Karpas-422 (cell line): ENCODE measurements at regions not wholly inside any gene's neighbourhood (a gene's known extent, or its start where the extent isn't known, plus 50 kb on each side); places are given as distances from the start of the nearest gene placed in this dataset.
"Not testable (repeated sequence)": the region's sequence is repeated elsewhere in the genome, so short reads cannot be mapped to it uniquely, and the experiment has no call there.

Source experiments
- DNase-seq: peaks from one replicate; pipeline ENCODE4 v3.0.0-alpha.2; 2015
- H2AFZ ChIP-seq: fragments of 200-600 bp; sonication (generic); 2 replicates; pipeline ENCODE4 v1.6.1; 2014; ENCODE audit warnings: antibody characterized with exemption, low read length, mixed read lengths
- H3K27ac ChIP-seq: fragments of 200-600 bp; sonication (generic); 2 replicates; pipeline ENCODE4 v1.5.1; 2014; ENCODE audit warnings: mild to moderate bottlenecking, low read length, moderate library complexity
- H3K27me3 ChIP-seq: fragments of 200-600 bp; sonication (generic); 2 replicates; pipeline ENCODE4 v1.6.1; 2014; ENCODE audit warnings: low read length, mixed read lengths
- H3K36me3 ChIP-seq: fragments of 200-600 bp; sonication (generic); 2 replicates; pipeline ENCODE4 v1.6.1; 2014; ENCODE audit warnings: low read length, mixed read lengths; ENCODE audit not compliant: insufficient read depth
- H3K4me1 ChIP-seq: fragments of 200-600 bp; sonication (generic); 2 replicates; pipeline ENCODE4 v1.6.1; 2014; ENCODE audit warnings: mild to moderate bottlenecking, low read length, mixed read lengths
- H3K4me2 ChIP-seq: fragments of 200-600 bp; sonication (generic); 2 replicates; pipeline ENCODE4 v1.6.1; 2014; ENCODE audit warnings: low read length, low read depth, mild to moderate bottlenecking; ENCODE audit not compliant: poor library complexity, severe bottlenecking
- H3K4me3 ChIP-seq: fragments of 200-600 bp; sonication (generic); 2 replicates; pipeline ENCODE4 v1.5.1; 2014; ENCODE audit warnings: mild to moderate bottlenecking, antibody characterized with exemption, low read length, mixed read lengths
- H3K79me2 ChIP-seq: fragments of 200-600 bp; sonication (generic); 2 replicates; pipeline ENCODE4 v1.6.1; 2014; ENCODE audit warnings: mild to moderate bottlenecking, low read length, mixed read lengths
- H3K9ac ChIP-seq: fragments of 200-600 bp; sonication (generic); 2 replicates; pipeline ENCODE4 v1.6.0; 2014; ENCODE audit warnings: low read length
- H3K9me2 ChIP-seq: fragments of 200-600 bp; sonication (generic), shearing (Covaris generic); replicated peaks from 2 replicates; pipeline ENCODE4 v1.6.0; 2014; ENCODE audit warnings: mild to moderate bottlenecking, low read length, moderate library complexity; ENCODE audit not compliant: insufficient read depth
- H3K9me3 ChIP-seq: fragments of 300-700, 200-600 bp; sonication (generic); 2 replicates; pipeline ENCODE4 v1.6.1; 2014; ENCODE audit warnings: low read length, mixed read lengths
- H4K20me1 ChIP-seq: fragments of 200-600 bp; sonication (generic); 2 replicates; pipeline ENCODE4 v1.6.1; 2014; ENCODE audit warnings: mild to moderate bottlenecking, antibody characterized with exemption, low read length, low read depth; ENCODE audit not compliant: insufficient read depth

DNA sequence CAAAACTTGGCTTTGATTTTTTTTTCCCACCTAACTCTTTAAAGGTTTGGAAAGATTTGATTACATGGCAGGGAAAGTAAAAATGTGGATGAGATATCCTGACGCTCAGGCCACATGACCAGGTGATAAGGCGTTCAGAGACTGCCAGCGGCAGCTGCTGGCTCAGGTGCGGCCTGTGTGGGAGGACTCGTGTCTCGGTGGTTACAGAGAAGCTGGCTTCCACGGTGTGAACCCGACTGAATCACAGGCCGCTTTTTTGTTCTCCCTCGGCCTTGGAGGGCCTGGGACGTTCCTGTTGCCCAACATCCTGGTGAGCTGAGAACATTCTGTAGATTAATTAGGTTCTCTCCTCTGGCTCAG, 124.2 kb upstream of the ZNF516 start:
- no peak for DNase-seq
- no peaks in the 10 kb centered on the region for H3K9me3 ChIP-seq
- H3K9me2 ChIP-seq = no peaks in the 10 kb centered on the region
- no peak overlapping the region for H3K27ac ChIP-seq
- H3K4me3 ChIP-seq = no peak overlapping the region
- H3K4me1 ChIP-seq = no peaks in the 10 kb centered on the region
- H3K36me3 ChIP-seq = no peaks in the 10 kb centered on the region
- no peak overlapping the region for H3K4me2 ChIP-seq
- no peaks in the 10 kb centered on the region for H3K27me3 ChIP-seq
- no peaks in the 10 kb centered on the region for H3K79me2 ChIP-seq
- H2AFZ ChIP-seq = no peak overlapping the region
- H3K9ac ChIP-seq = no peak overlapping the region
- no peaks in the 10 kb centered on the region for H4K20me1 ChIP-seq

DNA sequence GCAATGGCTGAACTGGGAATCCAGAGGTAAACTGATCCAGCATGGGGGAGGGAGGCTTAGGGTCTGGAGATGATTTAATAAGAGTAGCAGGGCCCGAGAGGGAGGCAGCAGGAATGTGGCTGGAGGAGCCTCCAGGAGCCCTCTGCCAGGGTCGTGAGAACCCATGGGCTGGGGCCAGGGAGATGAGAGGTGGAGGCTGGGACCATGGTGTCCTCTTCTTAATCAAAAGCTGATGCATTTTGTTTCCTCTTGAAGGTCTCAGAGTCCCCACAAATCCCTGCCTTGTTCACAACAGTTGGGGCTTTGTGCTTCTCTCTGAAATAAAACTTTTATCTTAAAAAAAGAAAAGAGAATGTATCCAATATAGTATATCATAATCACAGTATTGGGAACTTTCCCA, 123.7 kb upstream of the ZNF516 start:
- Histone ChIP-seq H3K9ac (no peak overlapping the region), H3K4me2 (no peak overlapping the region), H3K9me2 (no peaks in the 10 kb centered on the region), H3K9me3 (no peaks in the 10 kb centered on the region), H3K4me3 (no peak overlapping the region), H4K20me1 (no peaks in the 10 kb centered on the region), H3K79me2 (no peaks in the 10 kb centered on the region), H3K4me1 (no peaks in the 10 kb centered on the region), H3K27me3 (no peaks in the 10 kb centered on the region), H3K36me3 (no peaks in the 10 kb centered on the region), H2AFZ (no peak overlapping the region), H3K27ac (no peak overlapping the region)
- DNase-seq = no peak

DNA sequence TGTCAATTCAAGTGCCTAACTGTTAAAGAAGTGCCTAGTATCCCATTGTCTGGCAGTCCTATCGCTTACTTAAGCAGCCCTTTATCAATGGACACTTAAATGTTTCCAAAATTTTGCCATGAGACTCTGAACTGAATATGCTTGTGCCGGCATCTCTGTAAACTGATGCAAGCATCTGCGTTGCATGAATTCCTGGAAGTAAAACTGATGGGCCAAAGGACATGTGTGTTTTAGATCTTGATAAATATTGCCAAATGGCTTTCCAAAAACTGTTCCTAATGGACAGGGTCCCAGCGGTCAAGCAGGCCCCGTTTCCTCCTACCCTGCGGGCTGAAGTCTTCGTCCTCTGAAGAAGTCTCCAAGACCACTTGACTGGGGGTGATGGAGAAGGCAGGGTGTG, 121.3 kb upstream of the ZNF516 start:
- Histone ChIP-seq H4K20me1 (no peaks in the 10 kb centered on the region), H3K27me3 (no peaks in the 10 kb centered on the region), H3K9ac (no peak overlapping the region), H2AFZ (no peak overlapping the region), H3K36me3 (no peaks in the 10 kb centered on the region), H3K4me1 (no peaks in the 10 kb centered on the region), H3K4me2 (no peak overlapping the region), H3K9me2 (no peaks in the 10 kb centered on the region), H3K79me2 (no peaks in the 10 kb centered on the region), H3K4me3 (no peak overlapping the region), H3K9me3 (no peaks in the 10 kb centered on the region), H3K27ac (no peak overlapping the region)
- no peak for DNase-seq

DNA sequence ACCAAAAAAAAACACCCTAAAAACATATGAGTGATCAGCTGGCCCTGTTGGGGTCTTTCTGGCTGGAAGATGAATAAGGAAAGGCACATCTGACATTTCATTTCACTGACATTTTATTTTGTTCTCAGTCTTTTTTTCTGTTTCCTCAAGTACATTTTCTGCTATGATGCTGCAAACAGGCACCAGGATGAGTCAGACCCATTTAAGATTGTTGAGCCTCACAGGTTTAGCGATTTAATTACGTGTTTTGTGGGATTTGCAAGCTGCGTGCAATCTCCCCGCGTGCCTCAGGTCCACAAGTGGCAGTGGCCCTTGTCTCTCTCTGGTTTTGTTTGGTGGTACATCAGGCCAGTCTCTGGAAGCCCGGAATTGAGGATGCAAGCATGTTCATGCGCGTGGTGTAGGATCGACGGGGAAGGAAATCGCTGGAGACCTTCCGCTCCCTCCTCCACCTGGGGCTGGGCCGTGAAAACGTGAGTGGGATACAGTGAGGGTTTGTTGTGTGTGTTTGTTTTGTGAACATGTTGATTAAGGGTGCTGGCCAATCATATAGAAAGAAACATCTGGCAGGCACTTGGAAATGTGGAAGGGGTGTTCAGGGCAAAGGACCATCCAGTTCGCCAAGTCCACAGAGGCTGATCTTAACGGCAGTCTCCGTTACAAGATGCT, 120.2 kb upstream of the ZNF516 start:
- H3K27me3 ChIP-seq = no peaks in the 10 kb centered on the region
- no peaks in the 10 kb centered on the region; the same call in 1 of the 2 replicates for H3K4me1 ChIP-seq
- H3K4me3 ChIP-seq = no peak overlapping the region
- no peaks in the 10 kb centered on the region for H4K20me1 ChIP-seq
- no peaks in the 10 kb centered on the region for H3K36me3 ChIP-seq
- H3K9me2 ChIP-seq = no peaks in the 10 kb centered on the region
- no peak overlapping the region for H2AFZ ChIP-seq
- no peak overlapping the region for H3K27ac ChIP-seq
- H3K9me3 ChIP-seq = no peaks in the 10 kb centered on the region
- DNase-seq = no peak
- no peaks in the 10 kb centered on the region for H3K79me2 ChIP-seq
- no peak overlapping the region for H3K4me2 ChIP-seq
- H3K9ac ChIP-seq = no peak overlapping the region

DNA sequence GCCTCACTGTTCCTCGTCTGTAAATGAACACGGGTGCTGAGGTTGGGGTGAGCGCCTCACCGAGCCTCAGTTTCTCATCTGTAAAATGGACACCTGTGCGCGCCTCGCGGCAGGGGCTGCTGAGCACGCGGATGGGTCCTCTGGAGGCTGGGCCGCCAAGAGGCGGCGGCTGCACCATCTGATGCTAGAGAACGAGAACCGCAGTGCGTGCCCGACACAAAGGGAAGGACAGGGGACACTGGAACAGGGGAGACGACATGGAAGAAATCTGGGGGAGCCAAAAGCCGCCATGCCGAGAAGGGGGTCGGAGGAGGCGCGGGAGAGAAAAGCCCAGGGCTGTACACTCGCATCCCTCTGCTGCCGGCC, 118.7 kb upstream of the ZNF516 start:
- Histone ChIP-seq H3K36me3 (no peaks in the 10 kb centered on the region), H3K9me3 (no peaks in the 10 kb centered on the region), H3K4me3 (no peak overlapping the region), H3K4me1 (no peaks in the 10 kb centered on the region; the same call in 1 of the 2 replicates), H2AFZ (no peak overlapping the region), H3K9me2 (no peaks in the 10 kb centered on the region), H3K4me2 (no peak overlapping the region), H3K27me3 (no peaks in the 10 kb centered on the region), H3K27ac (no peak overlapping the region), H3K9ac (no peak overlapping the region), H3K79me2 (no peaks in the 10 kb centered on the region), H4K20me1 (no peaks in the 10 kb centered on the region)
- no peak for DNase-seq

- H3K4me2 ChIP-seq = no peak overlapping the region
- H3K9ac ChIP-seq = no peak overlapping the region
- H3K36me3 ChIP-seq = no peaks in the 10 kb centered on the region
- no peaks in the 10 kb centered on the region for H4K20me1 ChIP-seq
- no peak overlapping the region for H3K27ac ChIP-seq
- H3K27me3 ChIP-seq = no peaks in the 10 kb centered on the region
- H3K79me2 ChIP-seq = no peaks in the 10 kb centered on the region
- DNase-seq = no peak
- no peak overlapping the region for H3K4me3 ChIP-seq
- no peak overlapping the region for H2AFZ ChIP-seq
- no peaks in the 10 kb centered on the region for H3K9me3 ChIP-seq
- no peaks in the 10 kb centered on the region; the same call in 1 of the 2 replicates for H3K4me1 ChIP-seq
- no peaks in the 10 kb centered on the region for H3K9me2 ChIP-seq
These were observed 118.2 kb upstream of the ZNF516 start for GRCh38 chr18:76613053-76613754.

DNA sequence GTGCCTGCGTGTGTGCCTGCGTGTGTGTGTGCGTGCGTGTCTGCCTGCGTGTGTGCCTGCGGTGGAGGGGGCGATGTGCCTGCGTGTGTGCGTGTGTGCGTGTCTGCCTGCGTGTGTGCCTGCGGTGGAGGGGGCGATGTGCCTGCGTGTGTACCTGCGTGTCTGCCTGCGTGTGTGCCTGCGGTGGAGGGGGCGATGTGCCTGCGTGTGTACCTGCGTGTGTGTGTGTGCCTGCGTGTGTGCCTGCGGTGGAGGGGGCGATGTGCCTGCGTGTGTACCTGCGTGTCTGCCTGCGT, 116.7 kb upstream of the ZNF516 start:
- H2AFZ ChIP-seq, H3K27me3 ChIP-seq, H3K4me2 ChIP-seq, H4K20me1 ChIP-seq, H3K79me2 ChIP-seq, H3K9me3 ChIP-seq, DNase-seq, H3K9me2 ChIP-seq, H3K36me3 ChIP-seq, H3K4me3 ChIP-seq, H3K27ac ChIP-seq, H3K4me1 ChIP-seq, H3K9ac ChIP-seq: not testable (repeated sequence)

- H3K9ac ChIP-seq = no peak overlapping the region
- no peaks in the 10 kb centered on the region for H4K20me1 ChIP-seq
- DNase-seq = no peak
- no peaks in the 10 kb centered on the region for H3K9me3 ChIP-seq
- H3K4me2 ChIP-seq = no peak overlapping the region
- H3K36me3 ChIP-seq = no peaks in the 10 kb centered on the region
- H3K9me2 ChIP-seq = no peaks in the 10 kb centered on the region
- no peak overlapping the region for H3K4me3 ChIP-seq
- H3K27ac ChIP-seq = no peak overlapping the region
- no peaks in the 10 kb centered on the region for H3K27me3 ChIP-seq
- no peak overlapping the region for H2AFZ ChIP-seq
- no peaks in the 10 kb centered on the region for H3K79me2 ChIP-seq
- H3K4me1 ChIP-seq = no peaks in the 10 kb centered on the region; the same call in 1 of the 2 replicates
These were observed 116.1 kb upstream of the ZNF516 start for GRCh38 chr18:76610933-76611749.
